ENCODE measurements at regions not wholly inside any gene's neighbourhood (a gene's known extent, or its start where the extent isn't known, plus 50 kb on each side); places are given as distances from the start of the nearest gene placed in this dataset.

- TF ChIP-seq SPI1 (IDR thresholded peaks at IDR 0.05; ENCODE audit: low read depth, low read length) (no peak), TAF1 (IDR thresholded peaks at IDR 0.05; ENCODE audit: low read depth, low read length) (no peak), POLR2A (IDR thresholded peaks at IDR 0.05; ENCODE audit: low read depth, low read length) (no peak), POLR2AphosphoS5 (IDR thresholded peaks at IDR 0.05; ENCODE audit: low read depth, low read length) (no peak)
Observed at GRCh38 chr15:47644722-47645121, 72.6 kb upstream of the SEMA6D start.
